HCT116 (cell line): ENCODE measurements at regions not wholly inside any gene's neighbourhood (a gene's known extent, or its start where the extent isn't known, plus 50 kb on each side); places are given as distances from the start of the nearest gene placed in this dataset.

ENCODE experiments used
- ATAC-seq: fragments of 200-7000 bp; cut with Tn5 transposase; 2 replicates; pipeline ENCODE4 v1.9.1; 2020; ENCODE audit warnings: mild to moderate bottlenecking, moderate library complexity
- BruUV-seq: library from RNA; stranded (reverse); fragments of 400-500 nt; replicated peaks from 2 replicates; lab custom pipeline; 2021; lab: Mats Ljungman, UMichigan
- CTCF ChIA-PET: fragments of 300-600 bp; sonication (Branson Sonifier 250); formaldehyde crosslinking; loops from one replicate; lab custom pipeline; 2021; ENCODE audit warnings: antibody characterized with exemption; lab: Charles Lee
- POLR2A ChIA-PET: fragments of 300-600, 350-600 bp; sonication (Branson Sonifier 250); formaldehyde crosslinking; loops from one replicate; lab custom pipeline; 2021; ENCODE audit warnings: antibody characterized with exemption; lab: Charles Lee
- RAD21 ChIA-PET, 2 experiments: fragments of 300-600 bp; sonication (Branson Sonifier 250); formaldehyde crosslinking; loops; one replicate each; lab custom pipeline; 2023; ENCODE audit warnings: low total read pairs in 2 of 2; ENCODE audit not compliant: uncharacterized antibody in 2 of 2, unreplicated experiment in 2 of 2, low non-redundant PET in 1 of 2; lab: Charles Lee
- DNase-seq: peaks from one replicate; pipeline ENCODE4 v3.0.0-alpha.2; 2010; ENCODE audit warnings: low read depth, low spot score
- H2AFZ ChIP-seq: fragments of 200-600 bp; shearing (Covaris generic), sonication (generic); 2 replicates; pipeline ENCODE4 v1.6.1; 2017; ENCODE audit warnings: low read depth, mixed run types, mixed read lengths, antibody characterized with exemption, low read length; ENCODE audit not compliant: poor library complexity, severe bottlenecking
- H3K27ac ChIP-seq: 2 replicates; pipeline ENCODE4 v1.5.1; 2012; ENCODE audit warnings: low read depth, low read length
- H3K27me3 ChIP-seq: fragments of 200-600 bp; sonication (generic); 2 replicates; pipeline ENCODE4 v1.6.1; 2016; ENCODE audit warnings: mixed run types, low read length, mixed read lengths; ENCODE audit not compliant: insufficient read depth
- H3K36me3 ChIP-seq, 2 experiments: fragments of 200-500 bp in 1 of 2; fragments of 200-600 bp in 1 of 2; sonication (Bioruptor generic) in 1 of 2; sonication (generic) in 1 of 2; 2 replicates each; pipeline versions ENCODE4 v1.5.1 to v1.6.1; 2014 to 2016; ENCODE audit warnings: low read length in 2 of 2, inconsistent platforms in 1 of 2, mixed read lengths in 1 of 2, mixed run types in 1 of 2; ENCODE audit not compliant: insufficient read depth in 2 of 2, control insufficient read depth in 1 of 2
- H3K4me1 ChIP-seq, 2 experiments: fragments of 200-600 bp in 1 of 2; sonication (generic) in 1 of 2; 2 replicates each; pipeline versions ENCODE4 v1.5.1 to v1.6.1; 2012 to 2017; ENCODE audit warnings: low read length in 2 of 2, inconsistent platforms in 1 of 2, mild to moderate bottlenecking in 1 of 2, mixed read lengths in 1 of 2, mixed run types in 1 of 2, moderate library complexity in 1 of 2; ENCODE audit not compliant: insufficient read depth in 2 of 2, control insufficient read depth in 1 of 2
- H3K4me2 ChIP-seq: fragments of 200-600 bp; sonication (generic); 2 replicates; pipeline ENCODE4 v1.6.1; 2017; ENCODE audit warnings: mixed run types, low read length, mixed read lengths
- H3K4me3 ChIP-seq, 2 experiments: fragments of 200-600 bp in 1 of 2; sonication (generic) in 1 of 2; replicated peaks in 1 of 2; 2 replicates each; pipeline ENCODE4 v1.5.1; 2011 to 2016; ENCODE audit warnings: low read length in 2 of 2, control low read depth in 1 of 2, low read depth in 1 of 2, mild to moderate bottlenecking in 1 of 2, mixed read lengths in 1 of 2, mixed run types in 1 of 2
- H3K79me2 ChIP-seq: fragments of 200-600 bp; sonication (generic); 2 replicates; pipeline ENCODE4 v1.6.1; 2017; ENCODE audit warnings: mild to moderate bottlenecking, mixed run types, low read length, moderate library complexity, mixed read lengths; ENCODE audit not compliant: insufficient read depth
- H3K9ac ChIP-seq: fragments of 200-600 bp; sonication (generic); 2 replicates; pipeline ENCODE4 v1.6.1; 2016; ENCODE audit warnings: low read length, mixed read lengths
- H3K9me2 ChIP-seq: fragments of 200-600 bp; sonication (generic), shearing (Covaris generic); 2 replicates; pipeline ENCODE4 v1.6.1; 2017; ENCODE audit warnings: mixed run types, mild to moderate bottlenecking, moderate library complexity; ENCODE audit not compliant: insufficient read depth
- H3K9me3 ChIP-seq, 2 experiments: fragments of 200-500 bp in 1 of 2; fragments of 200-600 bp in 1 of 2; sonication (Bioruptor generic) in 1 of 2; sonication (generic) in 1 of 2; 2 replicates each; pipeline ENCODE4 v1.6.1; 2014 to 2017; ENCODE audit warnings: low read length in 2 of 2, mixed read lengths in 2 of 2, inconsistent platforms in 1 of 2, low read depth in 1 of 2, mild to moderate bottlenecking in 1 of 2, mixed run types in 1 of 2, moderate library complexity in 1 of 2; ENCODE audit not compliant: control insufficient read depth in 1 of 2, insufficient read depth in 1 of 2
- H4K20me1 ChIP-seq: fragments of 200-600 bp; sonication (generic), shearing (Covaris generic); 2 replicates; pipeline ENCODE4 v1.6.1; 2017; ENCODE audit warnings: mixed run types, mild to moderate bottlenecking, moderate library complexity; ENCODE audit not compliant: insufficient read depth
- CBX3 ChIP-seq: IDR thresholded peaks from 2 replicates; pipeline ENCODE4 v1.6.1; 2012; ENCODE audit warnings: low read depth
- CEBPB ChIP-seq: IDR thresholded peaks from 2 replicates; pipeline ENCODE4 v1.6.1; 2012; ENCODE audit warnings: low read depth
- EGR1 ChIP-seq: IDR thresholded peaks from 2 replicates; pipeline ENCODE4 v1.6.1; 2012; ENCODE audit warnings: low read depth
- ELF1 ChIP-seq: IDR thresholded peaks from 2 replicates; pipeline ENCODE4 v1.6.1; 2012; ENCODE audit warnings: low read depth, borderline replicate concordance
- EZH2 ChIP-seq: fragments of 200-600 bp; sonication (generic); IDR thresholded peaks from 2 replicates; pipeline ENCODE4 v1.6.1; 2017; ENCODE audit warnings: antibody characterized with exemption, mixed run types
- EZH2phosphoT487 ChIP-seq: fragments of 200-600 bp; IDR thresholded peaks from 2 replicates; pipeline ENCODE4 v1.6.1; 2018; ENCODE audit warnings: antibody characterized with exemption, borderline replicate concordance
- JUND ChIP-seq: IDR thresholded peaks from 2 replicates; pipeline ENCODE4 v1.6.1; 2012
- POLR2A ChIP-seq: IDR thresholded peaks from 2 replicates; pipeline ENCODE4 v1.7.0; 2011; ENCODE audit warnings: borderline replicate concordance; ENCODE audit not compliant: insufficient read depth, insufficient read length; ENCODE audit errors: extremely low read depth
- POLR2AphosphoS5 ChIP-seq: IDR thresholded peaks from 2 replicates; pipeline ENCODE4 v1.6.1; 2011; ENCODE audit warnings: mild to moderate bottlenecking, low read depth, low read length, moderate library complexity
- RAD21 ChIP-seq: IDR thresholded peaks from 2 replicates; pipeline ENCODE4 v1.6.1; 2012; ENCODE audit warnings: low read depth, mild to moderate bottlenecking
- REST ChIP-seq: IDR thresholded peaks from 2 replicates; pipeline ENCODE4 v1.6.1; 2012; ENCODE audit warnings: low read depth
- SIN3A ChIP-seq: IDR thresholded peaks from 2 replicates; pipeline ENCODE4 v1.6.1; 2012; ENCODE audit warnings: low read depth
- SP1 ChIP-seq: IDR thresholded peaks from 2 replicates; pipeline ENCODE4 v1.6.1; 2012; ENCODE audit warnings: low read depth
- SRF ChIP-seq: IDR thresholded peaks from 2 replicates; pipeline ENCODE4 v1.6.1; 2012; ENCODE audit warnings: low read depth
- ZFX ChIP-seq: fragments of 450-650 bp; IDR thresholded peaks from 2 replicates; pipeline ENCODE4 v1.6.1; 2017
- ZNF274 ChIP-seq: fragments of 200-500 bp; sonication (Bioruptor generic); IDR thresholded peaks from 2 replicates; pipeline ENCODE4 v1.6.1; 2014; ENCODE audit warnings: mild to moderate bottlenecking, low read depth, low read length, inconsistent platforms
- intact Hi-C: fragments of 100-400 bp; cut with micrococcal nuclease; formaldehyde crosslinking; loops from 2 replicates; pipeline ENCODE4 v1.10.0; 2022
- TF ChIP-seq, protein P1 (sequence below): IDR thresholded peaks from 2 replicates; pipeline ENCODE4 v1.6.1; 2012
- TF ChIP-seq, protein P2 (sequence below): IDR thresholded peaks from 2 replicates; pipeline ENCODE4 v1.6.1; 2011; ENCODE audit warnings: mild to moderate bottlenecking, low read length, moderate library complexity; ENCODE audit not compliant: insufficient replicate concordance; ENCODE audit errors: extremely low read depth

DNA sequence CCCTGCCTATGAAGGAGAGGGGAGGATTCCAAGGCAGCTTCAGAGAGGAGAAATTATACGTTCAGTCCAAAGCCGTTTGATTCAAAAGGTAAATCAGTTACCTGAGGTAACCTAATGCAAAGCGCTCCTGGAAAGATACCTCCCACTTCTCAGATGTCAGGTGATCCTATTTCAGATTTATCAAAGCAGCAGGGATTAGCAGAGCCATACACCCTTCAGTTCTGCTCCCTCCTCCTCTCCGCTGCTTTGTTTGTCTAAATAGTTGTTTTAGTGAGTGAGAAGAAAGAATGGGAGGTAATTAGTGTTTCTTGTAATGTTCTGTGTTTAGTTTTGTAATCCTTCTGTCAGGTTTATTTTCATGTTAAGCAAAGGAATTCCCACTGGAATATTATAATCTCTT lies 81.1 kb downstream of the SOX14 start:
- CTCF ChIA-PET = no interaction called here
- no peaks in the 10 kb centered on the region for H3K9me3 ChIP-seq
- H3K9ac ChIP-seq = no peak overlapping the region
- peaks cover 57% of the 10 kb centered on the region for H3K27me3 ChIP-seq
- H2AFZ ChIP-seq = no peak overlapping the region
- H4K20me1 ChIP-seq = no peaks in the 10 kb centered on the region
- POLR2A ChIA-PET = no interaction called here
- no peaks in the 10 kb centered on the region for H3K9me2 ChIP-seq
- H3K4me2 ChIP-seq = no peak overlapping the region
- intact Hi-C loops = no loop called here
- H3K27ac ChIP-seq = no peak overlapping the region
- H3K4me1 ChIP-seq = no peaks in the 10 kb centered on the region
- RAD21 ChIA-PET = no interaction called here
- ATAC-seq = no peak
- no peaks in the 10 kb centered on the region for H3K79me2 ChIP-seq
- no TSS peak for BruUV-seq
- no peak for DNase-seq
- H3K4me3 ChIP-seq = no peak overlapping the region
- TF ChIP-seq RAD21 (no peak), JUND (no peak), REST (no peak), ZFX (no peak), EGR1 (no peak), POLR2A (no peak), SIN3A (no peak), ELF1 (no peak), ZNF274 (no peak), EZH2phosphoT487 (no peak), SRF (no peak), CEBPB (no peak), SP1 (no peak), POLR2AphosphoS5 (no peak), CBX3 (no peak), EZH2 (no peak)
- TF ChIP-seq, protein P1, sequence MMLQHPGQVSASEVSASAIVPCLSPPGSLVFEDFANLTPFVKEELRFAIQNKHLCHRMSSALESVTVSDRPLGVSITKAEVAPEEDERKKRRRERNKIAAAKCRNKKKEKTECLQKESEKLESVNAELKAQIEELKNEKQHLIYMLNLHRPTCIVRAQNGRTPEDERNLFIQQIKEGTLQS = no peak
- TF ChIP-seq, protein P2, sequence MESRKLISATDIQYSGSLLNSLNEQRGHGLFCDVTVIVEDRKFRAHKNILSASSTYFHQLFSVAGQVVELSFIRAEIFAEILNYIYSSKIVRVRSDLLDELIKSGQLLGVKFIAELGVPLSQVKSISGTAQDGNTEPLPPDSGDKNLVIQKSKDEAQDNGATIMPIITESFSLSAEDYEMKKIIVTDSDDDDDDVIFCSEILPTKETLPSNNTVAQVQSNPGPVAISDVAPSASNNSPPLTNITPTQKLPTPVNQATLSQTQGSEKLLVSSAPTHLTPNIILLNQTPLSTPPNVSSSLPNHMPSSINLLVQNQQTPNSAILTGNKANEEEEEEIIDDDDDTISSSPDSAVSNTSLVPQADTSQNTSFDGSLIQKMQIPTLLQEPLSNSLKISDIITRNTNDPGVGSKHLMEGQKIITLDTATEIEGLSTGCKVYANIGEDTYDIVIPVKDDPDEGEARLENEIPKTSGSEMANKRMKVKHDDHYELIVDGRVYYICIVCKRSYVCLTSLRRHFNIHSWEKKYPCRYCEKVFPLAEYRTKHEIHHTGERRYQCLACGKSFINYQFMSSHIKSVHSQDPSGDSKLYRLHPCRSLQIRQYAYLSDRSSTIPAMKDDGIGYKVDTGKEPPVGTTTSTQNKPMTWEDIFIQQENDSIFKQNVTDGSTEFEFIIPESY = no peak
- H3K36me3 ChIP-seq = no peaks in the 10 kb centered on the region
